ENCODE measurements at regions not wholly inside any gene's neighbourhood (a gene's known extent, or its start where the extent isn't known, plus 50 kb on each side); places are given as distances from the start of the nearest gene placed in this dataset.
"Not testable (repeated sequence)": the region's sequence is repeated elsewhere in the genome, so short reads cannot be mapped to it uniquely, and the experiment has no call there.

- H3K9me3 ChIP-seq (ENCODE audit: control insufficient read depth, low read depth, low read length): no peaks in the 10 kb centered on the region
- H3K27ac ChIP-seq (ENCODE audit: low read length): no peak overlapping the region
- H3K4me1 ChIP-seq (ENCODE audit: control insufficient read depth, insufficient read depth, low read length): no peaks in the 10 kb centered on the region
- no peak overlapping the region for H3K4me3 ChIP-seq (ENCODE audit: low read length)
- WGBS (ENCODE audit: insufficient coverage, low lambda C conversion rate): no CpG with 5 or more reads among the region's 5 CpGs
- H3K36me3 ChIP-seq (ENCODE audit: control insufficient read depth, insufficient read depth, low read length): no peaks in the 10 kb centered on the region
- peaks cover 3% of the 10 kb centered on the region for H3K27me3 ChIP-seq (ENCODE audit: control insufficient read depth, insufficient read depth, low read length)
- no peak for DNase-seq
Observed at GRCh38 chr17:31736855-31737625, 122.0 kb downstream of the COPRS start.

DNA sequence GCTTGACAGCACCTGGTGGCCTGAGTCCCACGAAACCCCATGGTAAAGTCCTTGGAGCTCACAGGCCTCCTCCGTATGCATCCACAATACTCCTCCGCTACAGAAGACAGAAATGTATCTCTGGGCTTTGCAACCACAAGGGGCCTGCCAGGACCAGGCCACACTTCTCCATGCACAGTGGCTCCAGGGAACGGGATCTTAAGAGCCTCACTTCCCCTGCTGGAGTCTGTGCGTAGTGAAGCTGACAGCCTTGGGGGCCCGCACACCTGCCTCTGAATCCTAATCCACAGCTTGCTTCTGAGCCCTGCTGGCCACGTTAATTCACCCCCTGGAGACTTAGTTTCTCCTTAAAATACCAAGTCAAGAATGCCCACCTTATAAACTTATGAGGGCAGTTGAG lies 125.7 kb downstream of the COPRS start:
- no peaks in the 10 kb centered on the region for H3K9me3 ChIP-seq (ENCODE audit: control insufficient read depth, low read depth, low read length)
- DNase-seq: no peak
- peaks cover 2% of the 10 kb centered on the region for H3K27me3 ChIP-seq (ENCODE audit: control insufficient read depth, insufficient read depth, low read length)
- H3K36me3 ChIP-seq (ENCODE audit: control insufficient read depth, insufficient read depth, low read length): no peaks in the 10 kb centered on the region
- no peaks in the 10 kb centered on the region for H3K4me1 ChIP-seq (ENCODE audit: control insufficient read depth, insufficient read depth, low read length)
- H3K4me3 ChIP-seq (ENCODE audit: low read length): no peak overlapping the region
- H3K27ac ChIP-seq (ENCODE audit: low read length): no peak overlapping the region
- 100% methylated on average over 1 of the region's 7 CpGs for WGBS (ENCODE audit: insufficient coverage, low lambda C conversion rate)

- H3K4me3 ChIP-seq (ENCODE audit: low read length); H3K4me1 ChIP-seq (ENCODE audit: control insufficient read depth, insufficient read depth, low read length); H3K27ac ChIP-seq (ENCODE audit: low read length); H3K27me3 ChIP-seq (ENCODE audit: control insufficient read depth, insufficient read depth, low read length); DNase-seq; H3K9me3 ChIP-seq (ENCODE audit: control insufficient read depth, low read depth, low read length); H3K36me3 ChIP-seq (ENCODE audit: control insufficient read depth, insufficient read depth, low read length): not testable (repeated sequence)
- WGBS (ENCODE audit: insufficient coverage, low lambda C conversion rate): no CpG with 5 or more reads among the region's 5 CpGs
Observed at GRCh38 chr17:31731585-31732154, 127.4 kb downstream of the COPRS start.

GRCh38 chr17:31731118-31731517 lies 127.9 kb downstream of the COPRS start:
- no peak overlapping the region for H3K27ac ChIP-seq (ENCODE audit: low read length)
- no peaks in the 10 kb centered on the region for H3K4me1 ChIP-seq (ENCODE audit: control insufficient read depth, insufficient read depth, low read length)
- no peaks in the 10 kb centered on the region for H3K27me3 ChIP-seq (ENCODE audit: control insufficient read depth, insufficient read depth, low read length)
- WGBS (ENCODE audit: insufficient coverage, low lambda C conversion rate): no CpG with 5 or more reads among the region's 3 CpGs
- DNase-seq: no peak
- no peaks in the 10 kb centered on the region for H3K36me3 ChIP-seq (ENCODE audit: control insufficient read depth, insufficient read depth, low read length)
- no peaks in the 10 kb centered on the region for H3K9me3 ChIP-seq (ENCODE audit: control insufficient read depth, low read depth, low read length)
- H3K4me3 ChIP-seq (ENCODE audit: low read length): no peak overlapping the region

GRCh38 chr17:31726980-31727427 lies 132.0 kb downstream of the COPRS start:
- DNase-seq: no peak
- whole genome bisulfite sequencing (ENCODE audit: insufficient coverage, low lambda C conversion rate): no CpG with 5 or more reads among the region's 4 CpGs
- H3K36me3 ChIP-seq (ENCODE audit: control insufficient read depth, insufficient read depth, low read length): no peaks in the 10 kb centered on the region
- no peak overlapping the region for H3K27ac ChIP-seq (ENCODE audit: low read length)
- H3K4me3 ChIP-seq (ENCODE audit: low read length): no peak overlapping the region
- H3K4me1 ChIP-seq (ENCODE audit: control insufficient read depth, insufficient read depth, low read length): no peaks in the 10 kb centered on the region
- no peaks in the 10 kb centered on the region for H3K27me3 ChIP-seq (ENCODE audit: control insufficient read depth, insufficient read depth, low read length)
- no peaks in the 10 kb centered on the region for H3K9me3 ChIP-seq (ENCODE audit: control insufficient read depth, low read depth, low read length)

GRCh38 chr17:31724619-31725018 lies 134.4 kb downstream of the COPRS start:
- no peak for DNase-seq
- no CpG with 5 or more reads among the region's 8 CpGs for WGBS (ENCODE audit: insufficient coverage, low lambda C conversion rate)
- Histone ChIP-seq H3K9me3 (ENCODE audit: control insufficient read depth, low read depth, low read length) (no peaks in the 10 kb centered on the region), H3K27me3 (ENCODE audit: control insufficient read depth, insufficient read depth, low read length) (no peaks in the 10 kb centered on the region), H3K36me3 (ENCODE audit: control insufficient read depth, insufficient read depth, low read length) (no peaks in the 10 kb centered on the region), H3K4me3 (ENCODE audit: low read length) (no peak overlapping the region), H3K4me1 (ENCODE audit: control insufficient read depth, insufficient read depth, low read length) (no peaks in the 10 kb centered on the region), H3K27ac (ENCODE audit: low read length) (no peak overlapping the region)

- H3K27me3 ChIP-seq (ENCODE audit: control insufficient read depth, insufficient read depth, low read length): no peaks in the 10 kb centered on the region
- no peak overlapping the region for H3K27ac ChIP-seq (ENCODE audit: low read length)
- H3K36me3 ChIP-seq (ENCODE audit: control insufficient read depth, insufficient read depth, low read length): no peaks in the 10 kb centered on the region
- no peaks in the 10 kb centered on the region for H3K4me1 ChIP-seq (ENCODE audit: control insufficient read depth, insufficient read depth, low read length)
- DNase-seq: no peak
- WGBS (ENCODE audit: insufficient coverage, low lambda C conversion rate): 77% methylated on average over 3 of the region's 8 CpGs
- no peak overlapping the region for H3K4me3 ChIP-seq (ENCODE audit: low read length)
- no peaks in the 10 kb centered on the region for H3K9me3 ChIP-seq (ENCODE audit: control insufficient read depth, low read depth, low read length)
Observed at GRCh38 chr17:31724026-31724425, 135.0 kb downstream of the COPRS start.

GRCh38 chr17:31722251-31723056 lies 136.6 kb downstream of the COPRS start:
- Histone ChIP-seq H3K27me3 (ENCODE audit: control insufficient read depth, insufficient read depth, low read length) (no peaks in the 10 kb centered on the region), H3K9me3 (ENCODE audit: control insufficient read depth, low read depth, low read length) (no peaks in the 10 kb centered on the region), H3K36me3 (ENCODE audit: control insufficient read depth, insufficient read depth, low read length) (no peaks in the 10 kb centered on the region), H3K4me3 (ENCODE audit: low read length) (no peak overlapping the region), H3K27ac (ENCODE audit: low read length) (no peak overlapping the region), H3K4me1 (ENCODE audit: control insufficient read depth, insufficient read depth, low read length) (no peaks in the 10 kb centered on the region)
- no peak for DNase-seq
- WGBS (ENCODE audit: insufficient coverage, low lambda C conversion rate): no CpG with 5 or more reads among the region's 14 CpGs

DNA sequence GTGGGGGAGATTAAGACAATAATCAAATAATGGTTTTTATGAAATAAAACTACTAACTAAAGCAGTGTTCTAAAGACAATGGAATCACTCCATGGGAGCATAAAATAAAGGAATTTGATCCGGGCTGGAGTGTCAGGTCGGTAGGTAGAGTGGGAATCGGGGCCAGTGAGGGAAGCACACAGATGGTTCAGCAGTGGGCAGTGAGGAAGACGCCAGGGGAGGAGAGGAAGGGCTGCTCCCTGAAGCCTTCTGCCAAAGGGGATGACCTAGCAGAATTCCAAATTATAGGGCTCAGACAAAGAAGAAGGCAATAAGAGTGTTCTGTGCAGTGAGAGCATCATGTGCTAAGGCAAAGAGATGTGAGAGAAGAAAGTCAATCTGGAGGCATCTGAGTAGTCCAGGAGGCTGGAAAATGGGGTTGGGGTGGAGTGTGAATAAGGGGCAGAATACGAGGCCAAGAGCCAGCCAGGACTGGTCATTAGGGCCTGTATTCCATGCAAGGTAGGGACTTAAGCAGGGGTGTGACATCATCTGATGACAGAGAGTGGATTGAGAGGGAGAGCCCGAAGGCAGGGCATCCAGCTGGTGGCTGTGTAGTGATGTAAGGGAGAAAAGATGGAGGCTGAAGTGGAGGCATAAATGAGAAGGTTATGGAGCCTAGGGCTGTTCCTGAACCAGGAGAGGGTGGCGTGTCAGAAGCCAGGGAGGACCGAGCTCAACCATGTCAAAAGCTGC lies 137.6 kb downstream of the COPRS start:
- H3K4me3 ChIP-seq (ENCODE audit: low read length): no peak overlapping the region
- no peaks in the 10 kb centered on the region for H3K36me3 ChIP-seq (ENCODE audit: control insufficient read depth, insufficient read depth, low read length)
- WGBS (ENCODE audit: insufficient coverage, low lambda C conversion rate): 83% methylated on average over 2 of the region's 8 CpGs
- DNase-seq: no peak
- no peak overlapping the region for H3K27ac ChIP-seq (ENCODE audit: low read length)
- no peaks in the 10 kb centered on the region for H3K9me3 ChIP-seq (ENCODE audit: control insufficient read depth, low read depth, low read length)
- no peaks in the 10 kb centered on the region for H3K27me3 ChIP-seq (ENCODE audit: control insufficient read depth, insufficient read depth, low read length)
- H3K4me1 ChIP-seq (ENCODE audit: control insufficient read depth, insufficient read depth, low read length): no peaks in the 10 kb centered on the region

DNA sequence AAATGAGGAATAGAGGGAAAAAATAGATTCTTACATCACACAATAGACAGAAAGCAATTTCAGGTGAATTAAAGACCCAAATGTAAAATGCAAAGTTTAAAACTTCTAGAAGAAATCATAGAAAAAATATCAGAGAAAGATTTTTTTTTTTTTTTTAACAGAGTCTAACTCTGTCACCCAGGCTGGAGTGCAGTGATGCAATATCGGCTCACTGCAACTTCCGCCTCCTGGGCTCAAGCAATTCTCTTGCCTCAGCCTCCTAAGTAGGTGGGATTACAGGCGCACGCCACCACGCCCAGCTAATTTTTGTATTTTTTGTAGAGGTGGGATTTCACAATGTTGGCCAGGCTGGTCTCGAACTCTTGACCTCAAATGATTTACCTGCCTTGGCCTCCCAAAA lies 141.8 kb downstream of the COPRS start:
- H3K27me3 ChIP-seq (ENCODE audit: control insufficient read depth, insufficient read depth, low read length); H3K4me1 ChIP-seq (ENCODE audit: control insufficient read depth, insufficient read depth, low read length); DNase-seq; H3K27ac ChIP-seq (ENCODE audit: low read length); H3K36me3 ChIP-seq (ENCODE audit: control insufficient read depth, insufficient read depth, low read length); H3K9me3 ChIP-seq (ENCODE audit: control insufficient read depth, low read depth, low read length); H3K4me3 ChIP-seq (ENCODE audit: low read length): not testable (repeated sequence)
- WGBS (ENCODE audit: insufficient coverage, low lambda C conversion rate): no CpG with 5 or more reads among the region's 6 CpGs

Measured in large intestine (tissue), 3 donors.